ENCODE measurements at regions not wholly inside any gene's neighbourhood (a gene's known extent, or its start where the extent isn't known, plus 50 kb on each side); places are given as distances from the start of the nearest gene placed in this dataset.

DNA sequence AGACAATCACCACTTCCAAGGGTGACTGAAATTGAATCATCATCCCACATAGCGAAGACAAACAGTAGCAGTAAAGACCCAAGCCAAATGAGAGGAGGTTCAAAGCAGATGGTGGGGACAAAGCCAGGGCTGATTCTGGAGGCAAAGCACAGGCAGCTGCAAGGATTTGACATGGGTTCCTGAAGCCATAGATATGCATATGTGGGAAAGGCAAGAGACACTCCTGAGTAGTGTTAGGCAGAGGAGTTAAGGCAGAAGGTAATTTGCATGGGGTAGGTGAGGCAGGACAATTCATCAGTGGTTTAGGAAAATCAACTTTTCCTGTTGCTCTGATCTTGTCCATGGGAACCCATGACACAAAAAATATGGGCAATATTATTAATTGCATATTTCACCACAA, 462.8 kb downstream of the FAM181B start:
- TF ChIP-seq POLR2A (IDR thresholded peaks at IDR 0.05) = no peak
- TF ChIP-seq, protein P1, sequence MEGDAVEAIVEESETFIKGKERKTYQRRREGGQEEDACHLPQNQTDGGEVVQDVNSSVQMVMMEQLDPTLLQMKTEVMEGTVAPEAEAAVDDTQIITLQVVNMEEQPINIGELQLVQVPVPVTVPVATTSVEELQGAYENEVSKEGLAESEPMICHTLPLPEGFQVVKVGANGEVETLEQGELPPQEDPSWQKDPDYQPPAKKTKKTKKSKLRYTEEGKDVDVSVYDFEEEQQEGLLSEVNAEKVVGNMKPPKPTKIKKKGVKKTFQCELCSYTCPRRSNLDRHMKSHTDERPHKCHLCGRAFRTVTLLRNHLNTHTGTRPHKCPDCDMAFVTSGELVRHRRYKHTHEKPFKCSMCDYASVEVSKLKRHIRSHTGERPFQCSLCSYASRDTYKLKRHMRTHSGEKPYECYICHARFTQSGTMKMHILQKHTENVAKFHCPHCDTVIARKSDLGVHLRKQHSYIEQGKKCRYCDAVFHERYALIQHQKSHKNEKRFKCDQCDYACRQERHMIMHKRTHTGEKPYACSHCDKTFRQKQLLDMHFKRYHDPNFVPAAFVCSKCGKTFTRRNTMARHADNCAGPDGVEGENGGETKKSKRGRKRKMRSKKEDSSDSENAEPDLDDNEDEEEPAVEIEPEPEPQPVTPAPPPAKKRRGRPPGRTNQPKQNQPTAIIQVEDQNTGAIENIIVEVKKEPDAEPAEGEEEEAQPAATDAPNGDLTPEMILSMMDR (IDR thresholded peaks at IDR 0.05) = no peak
